OCI-M1 (cell line): ENCODE measurements at regions not wholly inside any gene's neighbourhood (a gene's known extent, or its start where the extent isn't known, plus 50 kb on each side); places are given as distances from the start of the nearest gene placed in this dataset.
A peak's percentile ranks its signal among the peaks of the same experiment; 100 is the strongest.

Experiments used
- DNase-seq: peaks from one replicate; lab custom pipeline; 2025; lab: John Stamatoyannopoulos, UW

GRCh38 chr13:22287343-22287920, 616.6 kb downstream of the FGF9 start:
- DNase-seq = no peak

- DNase-seq = no peak
These were observed 617.6 kb downstream of the FGF9 start for GRCh38 chr13:22288496-22288895.

GRCh38 chr13:22289711-22290110, 618.8 kb downstream of the FGF9 start:
- DNase-seq = no peak

- no peak for DNase-seq
These were observed 627.7 kb downstream of the FGF9 start for GRCh38 chr13:22298530-22298929.

GRCh38 chr13:22311734-22312404, 641.0 kb downstream of the FGF9 start:
- DNase-seq = no peak

GRCh38 chr13:22312405-22312803, 641.5 kb downstream of the FGF9 start:
- no peak for DNase-seq

- no peak for DNase-seq
These were observed 645.7 kb downstream of the FGF9 start for GRCh38 chr13:22316494-22317025.

- DNase-seq = peak; percentile 2
These were observed 650.1 kb downstream of the FGF9 start for GRCh38 chr13:22320991-22321390.

- no peak for DNase-seq
These were observed 654.9 kb downstream of the FGF9 start for GRCh38 chr13:22325761-22326160.

- DNase-seq = no peak
These were observed 661.5 kb downstream of the FGF9 start for GRCh38 chr13:22332416-22332815.

- peak; percentile 24 for DNase-seq
These were observed 665.6 kb downstream of the FGF9 start for GRCh38 chr13:22336460-22336859.

- peak; percentile 83 for DNase-seq
These were observed 686.3 kb downstream of the FGF9 start for GRCh38 chr13:22357132-22357531.

- no peak for DNase-seq
These were observed 698.2 kb downstream of the FGF9 start for GRCh38 chr13:22369090-22369489.

- DNase-seq = no peak
These were observed 699.0 kb downstream of the FGF9 start for GRCh38 chr13:22369840-22370239.

GRCh38 chr13:22372261-22372660, 701.4 kb downstream of the FGF9 start:
- peak; percentile 3 for DNase-seq

GRCh38 chr13:22375151-22375550, 704.3 kb downstream of the FGF9 start:
- DNase-seq = no peak

GRCh38 chr13:22387899-22388298, 717.0 kb downstream of the FGF9 start:
- DNase-seq = no peak

GRCh38 chr13:22399801-22400420, 729.0 kb downstream of the FGF9 start:
- no peak for DNase-seq

- DNase-seq = no peak
These were observed 731.8 kb downstream of the FGF9 start for GRCh38 chr13:22402682-22403081.

GRCh38 chr13:22403144-22403543, 732.3 kb downstream of the FGF9 start:
- DNase-seq = no peak

GRCh38 chr13:22405891-22406290, 735.0 kb downstream of the FGF9 start:
- DNase-seq = no peak

- no peak for DNase-seq
These were observed 741.6 kb downstream of the FGF9 start for GRCh38 chr13:22412452-22412851.

GRCh38 chr13:22422023-22422422, 751.1 kb downstream of the FGF9 start:
- no peak for DNase-seq
